SK-N-SH (cell line): ENCODE measurements at regions not wholly inside any gene's neighbourhood (a gene's known extent, or its start where the extent isn't known, plus 50 kb on each side); places are given as distances from the start of the nearest gene placed in this dataset.

Source experiments
- CTCF ChIA-PET: fragments of 300-600, 350-600 bp; formaldehyde crosslinking; extraction: SDS; loops from one replicate; lab custom pipeline; 2021; lab: Yijun Ruan, JAX
- POLR2A ChIA-PET: fragments of 350-600 bp; sonication (Branson Sonifier 250); formaldehyde crosslinking; extraction: SDS; loops from one replicate; lab custom pipeline; 2020; ENCODE audit warnings: antibody characterized with exemption, inconsistent platforms; lab: Yijun Ruan, JAX
- DNase-seq: peaks from one replicate; pipeline ENCODE4 v3.0.0; 2012
- H2AFZ ChIP-seq: fragments of 200-600 bp; sonication (generic); 2 replicates; pipeline ENCODE4 v1.8.1; 2016; ENCODE audit warnings: antibody characterized with exemption, mild to moderate bottlenecking, low read depth
- H3F3A ChIP-seq: fragments of 200-600 bp; sonication (generic); replicated peaks from 2 replicates; pipeline ENCODE3; 2016; ENCODE audit warnings: antibody characterized with exemption, mild to moderate bottlenecking; ENCODE audit not compliant: insufficient read depth
- H3K27ac ChIP-seq, 2 experiments: fragments of 200-500 bp in 1 of 2; fragments of 200-600 bp in 1 of 2; sonication (Bioruptor generic) in 1 of 2; sonication (generic), shearing (Covaris generic) in 1 of 2; 2 replicates each; pipeline versions ENCODE4 v1.5.1 to v1.6.1; 2014 to 2016; ENCODE audit warnings: low read depth in 2 of 2, inconsistent platforms in 1 of 2, low read length in 1 of 2, mild to moderate bottlenecking in 1 of 2, mixed read lengths in 1 of 2
- H3K27me3 ChIP-seq: fragments of 200-600 bp; sonication (generic), shearing (Covaris generic); 2 replicates; pipeline ENCODE4 v1.6.1; 2016; ENCODE audit warnings: mixed run types; ENCODE audit not compliant: insufficient read depth
- H3K36me3 ChIP-seq, 2 experiments: fragments of 200-500 bp in 1 of 2; fragments of 200-600 bp in 1 of 2; sonication (Bioruptor generic) in 1 of 2; sonication (generic) in 1 of 2; replicated peaks in 1 of 2; 2 replicates each; pipeline versions ENCODE3 to v1.5.1; 2014 to 2016; ENCODE audit warnings: low read length in 1 of 2, mild to moderate bottlenecking in 1 of 2; ENCODE audit not compliant: insufficient read depth in 2 of 2, control insufficient read depth in 1 of 2
- H3K4me1 ChIP-seq, 2 experiments: fragments of 200-500 bp in 1 of 2; fragments of 200-600 bp in 1 of 2; sonication (Bioruptor generic) in 1 of 2; sonication (generic), shearing (Covaris generic) in 1 of 2; 2 replicates each; pipeline versions ENCODE4 v1.5.1 to v1.6.1; 2014 to 2016; ENCODE audit warnings: low read depth in 1 of 2, low read length in 1 of 2, mixed run types in 1 of 2; ENCODE audit not compliant: insufficient read depth in 2 of 2, control insufficient read depth in 1 of 2
- H3K4me2 ChIP-seq: fragments of 200-600 bp; sonication (generic), shearing (Covaris generic); 2 replicates; pipeline ENCODE4 v1.6.1; 2017; ENCODE audit warnings: mixed run types
- H3K4me3 ChIP-seq, 2 experiments: fragments of 200-500 bp in 1 of 2; fragments of 200-600 bp in 1 of 2; sonication (Bioruptor generic) in 1 of 2; sonication (generic), shearing (Covaris generic) in 1 of 2; 2 replicates each; pipeline versions ENCODE4 v1.5.1 to v1.8.1; 2014 to 2016; ENCODE audit warnings: low read depth in 2 of 2, inconsistent platforms in 1 of 2, low read length in 1 of 2, mild to moderate bottlenecking in 1 of 2, mixed read lengths in 1 of 2, moderate library complexity in 1 of 2
- H3K79me2 ChIP-seq: fragments of 200-600 bp; sonication (generic); 2 replicates; pipeline ENCODE4 v1.8.1; 2017; ENCODE audit warnings: mild to moderate bottlenecking; ENCODE audit not compliant: insufficient read depth
- H3K9ac ChIP-seq: fragments of 200-600 bp; sonication (generic); 2 replicates; pipeline ENCODE4 v1.6.1; 2017; ENCODE audit warnings: mixed run types
- H3K9me2 ChIP-seq: fragments of 200-600 bp; sonication (generic); 2 replicates; pipeline ENCODE4 v1.6.1; 2017; ENCODE audit warnings: mixed run types
- H3K9me3 ChIP-seq: fragments of 200-600 bp; sonication (generic); 2 replicates; pipeline ENCODE4 v1.6.1; 2017; ENCODE audit warnings: mixed run types, mild to moderate bottlenecking, moderate library complexity
- H4K20me1 ChIP-seq: fragments of 200-600 bp; sonication (generic); 2 replicates; pipeline ENCODE4 v1.6.1; 2017; ENCODE audit warnings: mild to moderate bottlenecking, mixed run types; ENCODE audit not compliant: insufficient read depth
- CHD2 ChIP-seq: fragments of 150-350 bp; IDR thresholded peaks from 2 replicates; pipeline ENCODE4 v1.6.1; 2018; ENCODE audit warnings: low read length; ENCODE audit not compliant: partially characterized antibody
- ELF1 ChIP-seq: IDR thresholded peaks from 2 replicates; pipeline ENCODE4 v1.4.0; 2012
- EZH2phosphoT487 ChIP-seq: fragments of 200-600 bp; sonication (generic); IDR thresholded peaks from 2 replicates; pipeline ENCODE4 v1.6.1; 2017; ENCODE audit warnings: low read depth, mixed run types, mild to moderate bottlenecking, antibody characterized with exemption, moderate library complexity, borderline replicate concordance
- FOSL2 ChIP-seq: IDR thresholded peaks from 2 replicates; pipeline ENCODE4 v1.4.0; 2012; ENCODE audit warnings: low read depth, mild to moderate bottlenecking, moderate library complexity, borderline replicate concordance
- FOXM1 ChIP-seq: IDR thresholded peaks from 2 replicates; pipeline ENCODE4 v1.4.0; 2012; ENCODE audit warnings: low read depth, mild to moderate bottlenecking
- GABPA ChIP-seq: IDR thresholded peaks from 2 replicates; pipeline ENCODE4 v1.4.0; 2012; ENCODE audit warnings: low read depth, mild to moderate bottlenecking
- MAX ChIP-seq: IDR thresholded peaks from 2 replicates; pipeline ENCODE4 v1.4.0; 2012; ENCODE audit warnings: low read depth
- MEF2A ChIP-seq: IDR thresholded peaks from 2 replicates; pipeline ENCODE4 v1.4.0; 2012; ENCODE audit warnings: low read depth, borderline replicate concordance
- MXI1 ChIP-seq: IDR thresholded peaks from 2 replicates; pipeline ENCODE4 v1.6.1; 2012; ENCODE audit warnings: mild to moderate bottlenecking, low read depth, low read length, improper control_type of control experiment
- NFIC ChIP-seq: IDR thresholded peaks from 2 replicates; pipeline ENCODE4 v1.4.0; 2012; ENCODE audit warnings: borderline replicate concordance
- POLR2AphosphoS5 ChIP-seq: IDR thresholded peaks from 2 replicates; pipeline ENCODE4 v1.6.1; 2012; ENCODE audit warnings: low read depth, low read length
- RFX5 ChIP-seq: IDR thresholded peaks from 2 replicates; pipeline ENCODE4 v1.6.1; 2012; ENCODE audit warnings: mild to moderate bottlenecking, improper control_type of control experiment, low read length
- SIN3A ChIP-seq: IDR thresholded peaks from 2 replicates; pipeline ENCODE4 v1.6.1; 2012; ENCODE audit warnings: low read depth, mild to moderate bottlenecking, low read length, moderate library complexity, borderline replicate concordance
- TAF1 ChIP-seq: IDR thresholded peaks from 2 replicates; pipeline ENCODE4 v1.6.1; 2012; ENCODE audit warnings: low read depth, mild to moderate bottlenecking, low read length, moderate library complexity, borderline replicate concordance
- TCF12 ChIP-seq: IDR thresholded peaks from 2 replicates; pipeline ENCODE4 v1.4.0; 2012
- USF1 ChIP-seq: IDR thresholded peaks from 2 replicates; pipeline ENCODE4 v1.4.0; 2012; ENCODE audit warnings: low read depth, borderline replicate concordance
- ZBTB33 ChIP-seq: IDR thresholded peaks from 2 replicates; pipeline ENCODE4 v1.4.0; 2012; ENCODE audit warnings: low read depth, borderline replicate concordance
- WGBS: methylation state at CpG from one replicate; pipeline ENCODE4 v1.1.6; 2017; ENCODE audit warnings: low lambda C conversion rate; 5-methylcytosine and 5-hydroxymethylcytosine counted together
- TF ChIP-seq, protein P1 (sequence below): fragments of 150-350 bp; IDR thresholded peaks from 2 replicates; pipeline ENCODE4 v1.6.1; 2017; ENCODE audit warnings: antibody characterized with exemption, low read length, low read depth, borderline replicate concordance
- TF ChIP-seq, protein P2 (sequence below): IDR thresholded peaks from 2 replicates; pipeline ENCODE4; 2012

- no peaks in the 10 kb centered on the region for H3K4me1 ChIP-seq
- no peak for TF ChIP-seq TCF12
- no peak for TF ChIP-seq EZH2phosphoT487
- TF ChIP-seq, protein P1, sequence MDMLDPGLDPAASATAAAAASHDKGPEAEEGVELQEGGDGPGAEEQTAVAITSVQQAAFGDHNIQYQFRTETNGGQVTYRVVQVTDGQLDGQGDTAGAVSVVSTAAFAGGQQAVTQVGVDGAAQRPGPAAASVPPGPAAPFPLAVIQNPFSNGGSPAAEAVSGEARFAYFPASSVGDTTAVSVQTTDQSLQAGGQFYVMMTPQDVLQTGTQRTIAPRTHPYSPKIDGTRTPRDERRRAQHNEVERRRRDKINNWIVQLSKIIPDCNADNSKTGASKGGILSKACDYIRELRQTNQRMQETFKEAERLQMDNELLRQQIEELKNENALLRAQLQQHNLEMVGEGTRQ, result no peak
- TF ChIP-seq MAX, result no peak
- no peak for TF ChIP-seq FOXM1
- TF ChIP-seq NFIC, result no peak
- no peak for TF ChIP-seq MXI1
- no peak for TF ChIP-seq TAF1
- TF ChIP-seq FOSL2, result no peak
- TF ChIP-seq GABPA, result no peak
- no peak for TF ChIP-seq MEF2A
- no peak for TF ChIP-seq POLR2AphosphoS5
- TF ChIP-seq ZBTB33, result no peak
- TF ChIP-seq CHD2, result no peak
- TF ChIP-seq, all 33 proteins: peak for 0
- ChIA-PET CTCF (no interaction called here), POLR2A (no interaction called here)
- Histone ChIP-seq H3F3A (no peaks in the 10 kb centered on the region), H3K9ac (no peak overlapping the region), H3K4me2 (no peak overlapping the region), H2AFZ (no peak overlapping the region), H3K27ac (no peak overlapping the region), H3K79me2 (no peaks in the 10 kb centered on the region), H3K9me3 (no peaks in the 10 kb centered on the region), H3K4me3 (no peak overlapping the region), H3K27me3 (no peaks in the 10 kb centered on the region), H3K9me2 (no peaks in the 10 kb centered on the region), H3K36me3 (no peaks in the 10 kb centered on the region), H4K20me1 (no peaks in the 10 kb centered on the region)
- no peak for DNase-seq
- 50% methylated on average over 2 of the region's 3 CpGs for WGBS
Measured at GRCh38 chr21:31503939-31504338, 155.6 kb upstream of the SOD1 start.

GRCh38 chr21:31503467-31503866 is 156.0 kb upstream of the SOD1 start:
- H3F3A ChIP-seq, result no peaks in the 10 kb centered on the region
- H3K4me1 ChIP-seq, result no peaks in the 10 kb centered on the region
- POLR2A ChIA-PET, result no interaction called here
- DNase-seq, result no peak
- TF ChIP-seq, protein P2, sequence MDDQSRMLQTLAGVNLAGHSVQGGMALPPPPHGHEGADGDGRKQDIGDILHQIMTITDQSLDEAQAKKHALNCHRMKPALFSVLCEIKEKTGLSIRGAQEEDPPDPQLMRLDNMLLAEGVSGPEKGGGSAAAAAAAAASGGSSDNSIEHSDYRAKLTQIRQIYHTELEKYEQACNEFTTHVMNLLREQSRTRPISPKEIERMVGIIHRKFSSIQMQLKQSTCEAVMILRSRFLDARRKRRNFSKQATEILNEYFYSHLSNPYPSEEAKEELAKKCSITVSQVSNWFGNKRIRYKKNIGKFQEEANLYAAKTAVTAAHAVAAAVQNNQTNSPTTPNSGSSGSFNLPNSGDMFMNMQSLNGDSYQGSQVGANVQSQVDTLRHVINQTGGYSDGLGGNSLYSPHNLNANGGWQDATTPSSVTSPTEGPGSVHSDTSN, result no peak
- TF ChIP-seq, protein P1, result no peak
- TF ChIP-seq ZBTB33 (no peak), USF1 (no peak), MEF2A (no peak), MAX (no peak), RFX5 (no peak), ELF1 (no peak), SIN3A (no peak), TAF1 (no peak)
- TF ChIP-seq, all 33 proteins: peak for 0
- Histone ChIP-seq H3K79me2 (no peaks in the 10 kb centered on the region), H3K27me3 (no peaks in the 10 kb centered on the region), H4K20me1 (no peaks in the 10 kb centered on the region), H2AFZ (no peak overlapping the region), H3K9me2 (no peaks in the 10 kb centered on the region), H3K4me3 (no peak overlapping the region), H3K9me3 (no peaks in the 10 kb centered on the region), H3K36me3 (no peaks in the 10 kb centered on the region), H3K4me2 (no peak overlapping the region), H3K9ac (no peak overlapping the region), H3K27ac (no peak overlapping the region)
- CTCF ChIA-PET, result no interaction called here
- WGBS, result 58% methylated on average over 2 of the region's 2 CpGs
